Hematopoietic multipotent progenitor cell treated with erythropoietin and hydrocortisone succinate and interleukin-3 and kit ligand, for 4 days (in vitro differentiated cells): ENCODE measurements at regions not wholly inside any gene's neighbourhood (a gene's known extent, or its start where the extent isn't known, plus 50 kb on each side); places are given as distances from the start of the nearest gene placed in this dataset.
"Not testable (repeated sequence)": the region's sequence is repeated elsewhere in the genome, so short reads cannot be mapped to it uniquely, and the experiment has no call there.

Experiments
- DNase-seq: peaks from one replicate; pipeline ENCODE4 v3.0.0-alpha.2; 2015

GRCh38 chr5:97489010-97489840 is 306.2 kb upstream of the RIOK2 start:
- no peak for DNase-seq

DNA sequence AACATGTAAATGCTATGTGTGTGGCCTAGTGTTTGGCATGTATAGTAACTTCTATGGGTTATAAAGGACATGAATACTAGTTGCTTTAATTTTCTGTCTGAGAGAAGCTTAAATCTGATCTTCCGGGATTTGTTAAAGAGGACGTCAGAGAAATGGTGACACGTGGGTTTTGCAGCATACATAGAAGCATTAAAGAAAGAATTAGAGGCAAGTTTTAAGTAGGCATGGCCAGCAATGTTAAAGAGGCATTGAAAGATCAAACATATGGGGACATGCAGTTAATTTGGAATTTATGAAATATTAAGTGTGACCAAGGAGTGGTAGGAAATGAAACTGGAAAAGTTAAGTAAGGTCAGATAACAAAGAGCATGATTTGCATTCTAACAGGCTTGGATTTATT is 311.4 kb upstream of the RIOK2 start:
- no peak for DNase-seq

GRCh38 chr5:97495301-97495700 is 312.3 kb upstream of the RIOK2 start:
- DNase-seq: no peak

DNA sequence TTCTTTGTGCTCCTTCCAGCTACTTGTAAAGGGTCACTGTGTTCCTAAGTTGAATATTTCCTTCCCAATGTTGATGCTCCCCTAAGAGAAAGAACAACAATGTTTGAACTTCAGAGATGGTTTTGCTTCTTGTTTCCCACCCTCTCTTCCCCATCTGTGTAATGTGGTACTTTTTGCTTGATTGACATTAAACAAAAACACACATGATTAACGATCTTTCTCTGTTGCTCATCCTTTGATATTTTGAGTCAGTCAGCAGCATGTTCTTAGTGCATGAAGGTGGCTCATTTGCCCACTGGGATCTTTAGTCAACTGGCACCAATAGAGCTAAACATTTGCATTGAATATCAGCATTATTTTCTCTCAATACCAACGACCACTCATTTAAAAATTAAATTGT is 313.0 kb upstream of the RIOK2 start:
- DNase-seq: no peak

DNA sequence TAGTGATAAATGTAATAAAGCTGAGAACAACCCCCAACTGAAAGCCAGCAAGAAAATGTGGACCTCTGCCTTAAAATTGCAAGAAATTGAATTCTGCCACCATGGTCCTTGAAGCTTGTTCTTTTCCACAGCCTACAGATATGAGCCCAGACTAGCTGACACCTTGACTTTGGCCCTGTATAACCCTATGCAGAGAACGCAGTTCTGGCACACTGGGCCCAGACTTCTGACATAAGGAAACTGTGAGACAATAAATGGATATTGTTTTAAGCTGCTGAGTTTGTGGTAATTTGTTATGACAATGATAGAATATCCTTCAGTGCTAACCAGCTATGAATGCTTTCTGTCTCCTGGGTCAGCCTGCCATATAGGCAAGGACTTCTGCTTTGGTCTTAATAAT is 315.6 kb upstream of the RIOK2 start:
- DNase-seq: no peak

DNA sequence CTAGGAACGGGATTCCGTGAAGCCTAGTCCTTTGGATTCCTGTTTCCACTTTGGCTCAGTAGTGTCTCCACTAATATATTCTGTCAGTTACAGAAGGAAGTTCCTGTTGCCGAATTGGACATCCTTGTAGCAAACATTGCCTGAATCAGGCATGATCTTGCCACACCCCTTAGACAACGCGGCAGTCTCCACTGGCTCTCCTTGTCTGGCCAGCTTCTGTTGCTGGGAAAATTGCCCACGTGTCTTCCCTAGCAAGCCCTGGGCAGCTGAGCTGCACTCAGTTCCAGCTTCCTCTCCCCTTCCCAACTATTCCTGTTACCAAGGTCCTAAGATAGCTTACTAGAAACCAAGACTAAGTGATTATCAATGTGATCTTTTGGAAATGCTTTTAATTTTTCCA is 316.6 kb upstream of the RIOK2 start:
- no peak for DNase-seq

DNA sequence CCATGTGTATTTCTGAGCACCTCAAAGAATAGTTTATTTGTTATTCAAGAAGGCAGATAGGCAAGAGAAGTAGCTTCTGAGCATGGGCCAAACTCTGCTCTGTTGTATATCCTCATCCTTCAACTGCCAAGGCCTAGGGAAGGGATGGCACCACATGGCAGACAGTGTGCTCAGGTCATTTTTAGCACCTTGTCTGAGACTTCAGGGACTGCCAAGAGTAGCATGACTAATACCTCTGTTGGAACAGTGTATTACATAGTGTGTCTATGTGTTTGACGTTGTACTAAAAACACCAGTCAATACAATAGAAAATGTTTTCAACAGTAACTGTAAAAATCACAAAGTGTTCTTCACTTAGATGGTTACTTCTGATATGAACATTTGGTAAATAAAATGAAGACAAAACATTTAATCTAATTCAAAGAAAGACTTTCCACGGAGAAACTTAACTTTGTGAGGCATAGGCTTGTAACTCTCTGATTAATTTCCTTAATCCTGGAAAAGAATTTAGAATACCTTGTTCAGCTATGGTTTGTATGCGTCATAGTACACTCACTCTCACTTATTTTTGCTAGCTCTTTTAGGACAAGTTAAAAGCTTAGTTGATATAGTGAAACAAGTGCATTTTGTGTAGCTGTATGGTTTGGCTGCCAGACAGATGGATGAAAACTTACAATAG is 318.4 kb upstream of the RIOK2 start:
- DNase-seq: no peak

GRCh38 chr5:97501965-97502305 is 318.9 kb upstream of the RIOK2 start:
- no peak for DNase-seq

GRCh38 chr5:97508864-97509263 is 325.8 kb upstream of the RIOK2 start:
- DNase-seq: no peak

GRCh38 chr5:97519565-97519964 is 336.5 kb upstream of the RIOK2 start:
- DNase-seq: not testable (repeated sequence)

GRCh38 chr5:97523336-97523735 is 340.3 kb upstream of the RIOK2 start:
- not testable (repeated sequence) for DNase-seq

GRCh38 chr5:97525780-97526179 is 342.7 kb upstream of the RIOK2 start:
- DNase-seq: peak; percentile 75

- no peak for DNase-seq
Observed at GRCh38 chr5:97528941-97529340, 345.9 kb upstream of the RIOK2 start.

DNA sequence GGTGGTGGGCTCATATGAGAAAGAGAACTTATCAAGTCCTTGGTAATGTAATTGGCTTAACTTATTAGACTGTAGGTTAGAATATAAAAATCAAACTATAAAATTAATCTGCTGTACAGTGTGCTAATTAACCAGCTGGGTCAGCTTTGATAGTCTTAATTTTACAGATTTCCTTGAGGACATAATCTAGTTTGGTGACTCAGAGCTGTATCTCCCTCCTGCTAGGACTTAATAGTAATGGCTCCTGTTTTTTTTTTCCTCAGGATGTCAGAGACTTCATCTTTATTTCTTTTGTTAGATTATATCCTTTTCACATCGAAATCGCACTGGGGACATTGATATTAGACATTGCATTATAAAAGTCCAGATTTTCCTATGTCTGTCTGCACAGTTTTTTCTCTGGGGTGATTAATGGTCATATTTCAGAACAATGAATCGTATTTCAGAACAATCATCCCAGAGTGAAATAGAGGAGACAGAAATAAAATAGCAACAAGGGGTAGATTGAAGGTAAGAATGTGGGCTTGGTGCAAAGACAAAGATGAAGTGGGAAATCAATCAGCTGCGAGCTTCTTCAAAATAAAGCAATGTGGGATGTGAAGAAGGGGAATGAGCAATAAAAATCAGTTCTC is 346.4 kb upstream of the RIOK2 start:
- no peak for DNase-seq

GRCh38 chr5:97531549-97531948 is 348.5 kb upstream of the RIOK2 start:
- DNase-seq: peak; percentile 22

DNA sequence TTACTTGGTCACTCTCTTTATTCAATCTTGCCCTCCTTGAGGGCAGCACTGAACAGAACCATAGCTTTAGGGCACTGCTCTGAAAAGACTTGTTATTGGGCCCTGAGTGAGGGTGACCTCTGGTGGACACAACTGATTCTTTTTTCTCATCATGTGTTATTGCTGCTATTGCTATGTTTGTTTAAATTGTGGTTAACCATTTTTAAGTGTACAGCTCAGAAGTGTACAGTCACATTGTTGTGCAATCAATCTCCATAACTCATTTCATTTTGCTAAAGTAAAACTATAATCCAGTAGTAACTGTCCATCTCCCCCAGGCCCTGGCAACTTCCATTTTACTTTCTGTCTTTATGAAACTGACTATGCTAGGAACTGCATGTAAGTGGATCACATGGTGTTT is 351.1 kb upstream of the RIOK2 start:
- DNase-seq: peak; percentile 82

DNA sequence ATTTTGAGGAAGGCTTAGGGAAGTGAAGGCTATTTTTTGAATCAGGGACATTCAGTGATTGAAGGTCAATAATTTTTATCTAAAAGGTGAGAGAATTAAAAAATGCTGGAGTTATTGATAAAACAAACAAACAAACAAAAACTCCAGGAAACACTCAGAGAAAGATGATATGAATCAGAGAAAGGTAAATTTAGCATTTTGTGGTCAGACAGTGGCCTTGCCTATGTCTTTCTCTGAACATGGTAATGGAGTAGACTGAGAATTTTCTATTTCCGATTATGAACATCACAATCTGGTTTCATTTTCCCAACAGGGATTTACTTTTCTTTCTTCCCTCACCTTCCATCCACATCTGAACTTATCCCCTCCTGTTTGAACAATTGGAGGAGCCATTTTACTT is 353.6 kb upstream of the RIOK2 start:
- DNase-seq: no peak

GRCh38 chr5:97538912-97539311 is 355.9 kb upstream of the RIOK2 start:
- no peak for DNase-seq

- no peak for DNase-seq
Observed at GRCh38 chr5:97541864-97542263, 358.8 kb upstream of the RIOK2 start.

DNA sequence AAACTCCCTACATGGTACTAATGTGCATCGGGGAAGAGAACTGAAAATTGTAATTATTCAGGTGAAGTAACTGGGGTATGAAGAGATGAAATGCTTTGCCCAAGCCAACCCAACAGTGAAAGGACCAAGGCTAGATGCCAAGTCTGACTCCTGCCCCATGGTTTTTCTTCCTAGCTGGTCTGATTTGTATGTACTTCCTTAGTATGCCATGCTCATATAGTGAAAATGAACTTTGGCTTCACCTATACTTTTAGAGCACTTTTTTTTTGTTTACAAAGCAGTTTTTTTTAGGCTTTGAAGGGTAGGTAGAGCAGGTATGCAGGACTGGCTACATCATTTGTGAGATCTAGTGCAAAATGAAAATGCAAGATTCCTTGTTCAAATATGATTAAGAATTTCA is 359.4 kb upstream of the RIOK2 start:
- DNase-seq: no peak

DNA sequence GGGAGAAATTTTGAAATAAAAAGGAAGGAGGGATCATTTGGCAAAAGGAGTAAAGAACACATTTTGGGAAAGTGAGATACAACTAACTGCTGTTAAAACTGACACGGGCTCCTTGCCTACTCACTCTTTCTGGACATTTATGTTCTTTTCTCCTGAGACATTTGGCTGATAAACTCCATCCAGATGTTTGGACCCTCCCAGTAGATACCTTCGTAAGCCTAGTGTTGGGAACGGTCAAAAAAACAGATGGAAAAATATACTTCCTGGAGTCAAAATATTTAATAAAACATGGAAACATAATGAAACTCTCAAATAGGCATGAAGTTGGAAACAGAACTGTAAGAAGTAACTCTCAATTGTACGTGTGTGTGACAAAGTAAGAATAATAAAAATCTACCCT is 360.1 kb upstream of the RIOK2 start:
- no peak for DNase-seq

- no peak for DNase-seq
Observed at GRCh38 chr5:97544240-97544639, 361.2 kb upstream of the RIOK2 start.

GRCh38 chr5:97544678-97545077 is 361.6 kb upstream of the RIOK2 start:
- DNase-seq: no peak

GRCh38 chr5:97545446-97545845 is 362.4 kb upstream of the RIOK2 start:
- no peak for DNase-seq
